K562 (cell line): ENCODE measurements at regions not wholly inside any gene's neighbourhood (a gene's known extent, or its start where the extent isn't known, plus 50 kb on each side); places are given as distances from the start of the nearest gene placed in this dataset.

ENCODE experiments used
- ATAC-seq: fragments of 200-7000 bp; cut with Tn5 transposase; 3 replicates; pipeline ENCODE4 v1.9.1; 2020; ENCODE audit warnings: moderate library complexity
- BruUV-seq: library from RNA; stranded (reverse); fragments of 400-500 nt; replicated peaks from 2 replicates; lab custom pipeline; 2021; lab: Mats Ljungman, UMichigan
- CTCF ChIA-PET: fragments of 300-600 bp; formaldehyde crosslinking; extraction: SDS; loops from one replicate; lab custom pipeline; 2021; ENCODE audit warnings: low intra/inter-chr PET ratio; lab: Yijun Ruan, JAX
- POLR2A ChIA-PET: fragments of 300-600, 350-650 bp; sonication (Branson Sonifier 250); formaldehyde crosslinking; extraction: SDS; loops from one replicate; lab custom pipeline; 2021; ENCODE audit warnings: antibody characterized with exemption, inconsistent platforms; lab: Yijun Ruan, JAX
- DNase-seq, 4 experiments: peaks; one replicate each; pipeline versions ENCODE4 v3.0.0 to v3.0.0-alpha.2; 2011 to 2018; ENCODE audit warnings: low spot score in 3 of 4, mixed read lengths in 3 of 4; ENCODE audit errors: extremely low read depth in 1 of 4
- FAIRE-seq: peaks from 2 replicates; lab custom pipeline; 2011; peaks lifted over from hg19 to GRCh38; lab: Jason Lieb, UNC
- H2AFZ ChIP-seq: 2 replicates; pipeline ENCODE4 v1.6.0; 2011; ENCODE audit warnings: low read depth, low read length, control low read depth, inconsistent platforms
- H3K27ac ChIP-seq: fragments of 200-600 bp; 3 replicates; pipeline ENCODE4 v1.8.0; 2011; ENCODE audit warnings: low read depth, mild to moderate bottlenecking, control low read depth, inconsistent platforms, low read length, moderate library complexity, mixed read lengths; ENCODE audit errors: extremely low read depth
- H3K27me3 ChIP-seq, 2 experiments: fragments of 300-600 bp in 1 of 2; 2 replicates in 1 of 2; 3 replicates in 1 of 2; pipeline versions ENCODE4 v1.6.0 to v1.8.0; 2011; ENCODE audit warnings: inconsistent platforms in 2 of 2, low read length in 2 of 2, mild to moderate bottlenecking in 1 of 2, mixed read lengths in 1 of 2, moderate library complexity in 1 of 2; ENCODE audit not compliant: control insufficient read depth in 2 of 2, insufficient read depth in 2 of 2
- H3K36me3 ChIP-seq: fragments of 300-600 bp; 3 replicates; pipeline ENCODE4 v1.8.0; 2011; ENCODE audit warnings: mild to moderate bottlenecking, low read length, inconsistent platforms; ENCODE audit not compliant: control insufficient read depth, insufficient read depth
- H3K4me1 ChIP-seq, 2 experiments: fragments of 200-600 bp in 1 of 2; replicated peaks in 1 of 2; 2 replicates in 1 of 2; 3 replicates in 1 of 2; pipeline versions ENCODE4 v1.5.1 to v1.8.0; 2011; ENCODE audit warnings: inconsistent platforms in 2 of 2, low read length in 2 of 2, mild to moderate bottlenecking in 1 of 2, mixed read lengths in 1 of 2, moderate library complexity in 1 of 2; ENCODE audit not compliant: control insufficient read depth in 2 of 2, insufficient read depth in 2 of 2
- H3K4me2 ChIP-seq: 2 replicates; pipeline ENCODE4 v1.6.1; 2011; ENCODE audit warnings: low read length, control low read depth, inconsistent platforms, mixed read lengths; ENCODE audit not compliant: insufficient read depth
- H3K4me3 ChIP-seq: fragments of 200-600 bp; sonication (generic), shearing (Covaris generic); 2 replicates; pipeline ENCODE4 v1.5.1; 2016; ENCODE audit warnings: control low read depth, inconsistent platforms
- H3K79me2 ChIP-seq: fragments of 200-600 bp; 3 replicates; pipeline ENCODE4 v1.8.0; 2011; ENCODE audit warnings: low read length, inconsistent platforms; ENCODE audit not compliant: control insufficient read depth, insufficient read depth
- H3K9ac ChIP-seq, 2 experiments: 2 replicates each; pipeline versions ENCODE4 v1.6.0 to v1.6.1; 2011; ENCODE audit warnings: low read depth in 2 of 2, low read length in 2 of 2, control low read depth in 1 of 2, inconsistent platforms in 1 of 2, mild to moderate bottlenecking in 1 of 2, mixed read lengths in 1 of 2; ENCODE audit not compliant: insufficient read depth in 1 of 2
- H3K9me1 ChIP-seq: one replicate; pipeline ENCODE4 v1.6.0; 2011; ENCODE audit warnings: inconsistent platforms, mild to moderate bottlenecking, low read length, moderate library complexity; ENCODE audit not compliant: control insufficient read depth, insufficient read depth
- H3K9me3 ChIP-seq: replicated peaks from 2 replicates; pipeline ENCODE4 v1.5.1; 2011; ENCODE audit warnings: low read depth, low read length, inconsistent platforms; ENCODE audit not compliant: control insufficient read depth, insufficient read depth
- H4K20me1 ChIP-seq: replicated peaks from 2 replicates; pipeline ENCODE4 v1.6.1; 2011; ENCODE audit warnings: low read length, inconsistent platforms, mixed read lengths; ENCODE audit not compliant: control insufficient read depth, insufficient read depth
- DACH1 ChIP-seq: fragments of 450-650 bp; IDR thresholded peaks from 2 replicates; pipeline ENCODE4 v1.6.1; 2018; ENCODE audit not compliant: partially characterized antibody
- GATAD2B ChIP-seq: fragments of 450-650 bp; IDR thresholded peaks from 2 replicates; pipeline ENCODE4 v1.6.1; 2017; ENCODE audit warnings: mild to moderate bottlenecking, borderline replicate concordance
- RBM15 ChIP-seq: fragments of 200-400 bp; formaldehyde crosslinking; IDR thresholded peaks from 2 replicates; pipeline ENCODE4 v1.6.1; 2018; ENCODE audit warnings: mild to moderate bottlenecking, low read length, moderate library complexity; ENCODE audit not compliant: insufficient read depth
- RBM22 ChIP-seq: fragments of 200-400 bp; formaldehyde crosslinking; IDR thresholded peaks from 2 replicates; pipeline ENCODE4 v1.6.1; 2018; ENCODE audit warnings: low read length, low read depth; ENCODE audit not compliant: poor library complexity, severe bottlenecking
- ZKSCAN1 ChIP-seq: fragments of 150-350 bp; IDR thresholded peaks from 2 replicates; pipeline ENCODE4 v1.6.1; 2016; ENCODE audit warnings: low read depth, low read length
- ZNF212 ChIP-seq: fragments of 450-650 bp; formaldehyde crosslinking; IDR thresholded peaks from 2 replicates; pipeline ENCODE4 v1.4.0; 2020; ENCODE audit warnings: mild to moderate bottlenecking
- ZNF584 ChIP-seq: fragments of 200-800 bp; sonication (Bioruptor generic); IDR thresholded peaks from 2 replicates; pipeline ENCODE4 v1.6.1; 2016; ENCODE audit warnings: low read depth, mild to moderate bottlenecking, missing genetic modification characterization, missing compliant biosample characterization
- WGBS: fragments of 100-300 bp; shearing (Covaris generic); methylation state at CpG from one replicate; pipeline ENCODE4 v1.1.6; 2016; ENCODE audit warnings: low coverage, mixed read lengths; ENCODE audit not compliant: insufficient coverage; ENCODE audit errors: missing lambda C conversion rate; 5-methylcytosine and 5-hydroxymethylcytosine counted together
- in situ Hi-C: fragments of 300-500 bp; cut with MboI; formaldehyde crosslinking; loops from 4 replicates; pipeline ENCODE4 v1.15.0; 2018; ENCODE audit warnings: inconsistent platforms, mixed read lengths
- intact Hi-C: fragments of 100-400 bp; cut with micrococcal nuclease; formaldehyde crosslinking; loops from 2 replicates; pipeline ENCODE4 v1.14.2; 2022
- TF ChIP-seq, protein P1 (sequence below): fragments of 150-350 bp; IDR thresholded peaks from 2 replicates; pipeline ENCODE4 v1.6.1; 2014; ENCODE audit warnings: low read depth, mild to moderate bottlenecking, low read length, borderline replicate concordance
- TF ChIP-seq, protein P2 (sequence below): fragments of 450-650 bp; formaldehyde crosslinking; IDR thresholded peaks from 2 replicates; pipeline ENCODE4 v1.4.0; 2020; ENCODE audit warnings: mild to moderate bottlenecking, mixed read lengths
- TF ChIP-seq, protein P3 (sequence below), 2 experiments: fragments of 450-650 bp in 1 of 2; sonication (generic) in 1 of 2; formaldehyde crosslinking in 1 of 2; IDR thresholded peaks in 1 of 2; conservative IDR thresholded peaks in 1 of 2; 2 replicates each; pipeline versions ENCODE4 v1.6.1 to v1.8.1; 2016 to 2023; ENCODE audit warnings: mild to moderate bottlenecking in 2 of 2, moderate library complexity in 2 of 2, inconsistent platforms in 1 of 2, missing genetic modification reagents in 1 of 2
- TF ChIP-seq, protein P4 (sequence below), 2 experiments: IDR thresholded peaks in 1 of 2; conservative IDR thresholded peaks in 1 of 2; 2 replicates each; pipeline ENCODE4 v1.6.1; 2016; ENCODE audit warnings: low read depth in 2 of 2, mild to moderate bottlenecking in 1 of 2, missing compliant biosample characterization in 1 of 2, missing genetic modification characterization in 1 of 2, moderate library complexity in 1 of 2

DNA sequence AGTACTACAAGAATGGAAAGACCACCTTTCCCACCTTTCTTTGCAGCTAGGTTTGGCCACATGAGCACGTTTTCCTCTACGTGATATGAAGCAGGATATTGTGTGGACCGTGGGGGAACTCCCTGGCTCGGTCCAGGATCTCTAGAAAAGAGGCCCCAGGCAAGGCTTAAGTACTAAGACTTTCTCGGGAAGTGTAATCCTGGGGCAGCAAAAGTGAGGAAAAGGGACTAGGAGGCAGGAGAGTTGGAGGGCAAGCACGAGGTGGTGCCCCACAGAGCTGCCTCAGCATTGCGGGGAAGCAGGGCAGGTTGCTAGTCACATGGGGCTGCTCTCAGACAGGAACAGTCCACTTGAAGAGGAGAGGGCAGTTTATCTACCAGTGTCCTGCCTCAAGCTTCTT is 235.1 kb downstream of the GADD45G start (continued):
- TF ChIP-seq, protein P1, sequence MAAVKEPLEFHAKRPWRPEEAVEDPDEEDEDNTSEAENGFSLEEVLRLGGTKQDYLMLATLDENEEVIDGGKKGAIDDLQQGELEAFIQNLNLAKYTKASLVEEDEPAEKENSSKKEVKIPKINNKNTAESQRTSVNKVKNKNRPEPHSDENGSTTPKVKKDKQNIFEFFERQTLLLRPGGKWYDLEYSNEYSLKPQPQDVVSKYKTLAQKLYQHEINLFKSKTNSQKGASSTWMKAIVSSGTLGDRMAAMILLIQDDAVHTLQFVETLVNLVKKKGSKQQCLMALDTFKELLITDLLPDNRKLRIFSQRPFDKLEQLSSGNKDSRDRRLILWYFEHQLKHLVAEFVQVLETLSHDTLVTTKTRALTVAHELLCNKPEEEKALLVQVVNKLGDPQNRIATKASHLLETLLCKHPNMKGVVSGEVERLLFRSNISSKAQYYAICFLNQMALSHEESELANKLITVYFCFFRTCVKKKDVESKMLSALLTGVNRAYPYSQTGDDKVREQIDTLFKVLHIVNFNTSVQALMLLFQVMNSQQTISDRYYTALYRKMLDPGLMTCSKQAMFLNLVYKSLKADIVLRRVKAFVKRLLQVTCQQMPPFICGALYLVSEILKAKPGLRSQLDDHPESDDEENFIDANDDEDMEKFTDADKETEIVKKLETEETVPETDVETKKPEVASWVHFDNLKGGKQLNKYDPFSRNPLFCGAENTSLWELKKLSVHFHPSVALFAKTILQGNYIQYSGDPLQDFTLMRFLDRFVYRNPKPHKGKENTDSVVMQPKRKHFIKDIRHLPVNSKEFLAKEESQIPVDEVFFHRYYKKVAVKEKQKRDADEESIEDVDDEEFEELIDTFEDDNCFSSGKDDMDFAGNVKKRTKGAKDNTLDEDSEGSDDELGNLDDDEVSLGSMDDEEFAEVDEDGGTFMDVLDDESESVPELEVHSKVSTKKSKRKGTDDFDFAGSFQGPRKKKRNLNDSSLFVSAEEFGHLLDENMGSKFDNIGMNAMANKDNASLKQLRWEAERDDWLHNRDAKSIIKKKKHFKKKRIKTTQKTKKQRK: no peak
- no peak for TF ChIP-seq ZNF212 (CRISPR knock-in tag)
- TF ChIP-seq, protein P2, sequence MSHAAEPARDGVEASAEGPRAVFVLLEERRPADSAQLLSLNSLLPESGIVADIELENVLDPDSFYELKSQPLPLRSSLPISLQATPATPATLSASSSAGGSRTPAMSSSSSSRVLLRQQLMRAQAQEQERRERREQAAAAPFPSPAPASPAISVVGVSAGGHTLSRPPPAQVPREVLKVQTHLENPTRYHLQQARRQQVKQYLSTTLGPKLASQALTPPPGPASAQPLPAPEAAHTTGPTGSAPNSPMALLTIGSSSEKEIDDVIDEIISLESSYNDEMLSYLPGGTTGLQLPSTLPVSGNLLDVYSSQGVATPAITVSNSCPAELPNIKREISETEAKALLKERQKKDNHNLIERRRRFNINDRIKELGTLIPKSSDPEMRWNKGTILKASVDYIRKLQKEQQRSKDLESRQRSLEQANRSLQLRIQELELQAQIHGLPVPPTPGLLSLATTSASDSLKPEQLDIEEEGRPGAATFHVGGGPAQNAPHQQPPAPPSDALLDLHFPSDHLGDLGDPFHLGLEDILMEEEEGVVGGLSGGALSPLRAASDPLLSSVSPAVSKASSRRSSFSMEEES (CRISPR knock-in tag): no peak
- TF ChIP-seq, all 486 proteins: peak for 0

DNA sequence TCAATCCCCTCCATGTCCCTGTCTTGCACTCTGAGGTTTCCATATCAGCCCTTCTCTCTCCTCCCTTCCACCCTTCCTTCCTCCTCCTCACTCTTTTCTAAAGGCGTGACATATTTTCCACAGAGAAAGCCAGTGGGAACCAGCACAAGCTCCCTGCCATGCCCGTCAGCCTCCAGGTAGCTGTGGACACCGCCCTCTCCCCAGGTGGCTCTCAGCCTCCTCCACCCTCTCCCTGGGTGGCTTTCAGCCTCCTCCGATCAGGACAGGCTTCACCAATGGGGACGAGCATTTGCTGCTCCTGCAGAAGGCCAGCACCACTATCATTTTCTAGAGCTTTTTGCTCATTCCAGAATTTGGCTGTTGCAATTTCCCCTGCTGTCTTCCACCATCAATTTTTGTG is 236.6 kb downstream of the GADD45G start:
- in situ Hi-C loops (no loop called here), intact Hi-C loops (no loop called here)
- TF ChIP-seq RBM22 (no peak), ZNF584 (no peak), ZKSCAN1 (no peak), RBM15 (no peak), DACH1 (no peak), GATAD2B (no peak)
- TF ChIP-seq, protein P3, sequence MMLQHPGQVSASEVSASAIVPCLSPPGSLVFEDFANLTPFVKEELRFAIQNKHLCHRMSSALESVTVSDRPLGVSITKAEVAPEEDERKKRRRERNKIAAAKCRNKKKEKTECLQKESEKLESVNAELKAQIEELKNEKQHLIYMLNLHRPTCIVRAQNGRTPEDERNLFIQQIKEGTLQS (IDR thresholded peaks at IDR 0.05): no peak
- TF ChIP-seq, protein P3 (CRISPR knock-in tag; conservative IDR thresholded peaks at IDR 0.05): no peak
- TF ChIP-seq, protein P4, sequence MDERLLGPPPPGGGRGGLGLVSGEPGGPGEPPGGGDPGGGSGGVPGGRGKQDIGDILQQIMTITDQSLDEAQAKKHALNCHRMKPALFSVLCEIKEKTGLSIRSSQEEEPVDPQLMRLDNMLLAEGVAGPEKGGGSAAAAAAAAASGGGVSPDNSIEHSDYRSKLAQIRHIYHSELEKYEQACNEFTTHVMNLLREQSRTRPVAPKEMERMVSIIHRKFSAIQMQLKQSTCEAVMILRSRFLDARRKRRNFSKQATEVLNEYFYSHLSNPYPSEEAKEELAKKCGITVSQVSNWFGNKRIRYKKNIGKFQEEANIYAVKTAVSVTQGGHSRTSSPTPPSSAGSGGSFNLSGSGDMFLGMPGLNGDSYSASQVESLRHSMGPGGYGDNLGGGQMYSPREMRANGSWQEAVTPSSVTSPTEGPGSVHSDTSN (CRISPR knock-in tag; IDR thresholded peaks at IDR 0.05; ENCODE audit: low read depth): no peak
- TF ChIP-seq, protein P4 (tag; conservative IDR thresholded peaks at IDR 0.05; ENCODE audit: low read depth): no peak

More for the DNA sequence above, 236.6 kb downstream of the GADD45G start:
- no peaks in the 10 kb centered on the region for H3K36me3 ChIP-seq
- WGBS: 0% methylated on average over 3 of the region's 5 CpGs
- no peak for ATAC-seq
- no peak overlapping the region for H3K4me3 ChIP-seq
- H3K27ac ChIP-seq: no peak overlapping the region
- no TSS peak for BruUV-seq
- H3K4me2 ChIP-seq: no peak overlapping the region
- no peak for DNase-seq
- H3K9me1 ChIP-seq: no peaks in the 10 kb centered on the region
- FAIRE-seq: no peak
- no peak overlapping the region for H3K9ac ChIP-seq
- peaks cover 0 to 23% of the 10 kb centered on the region in 2 experiments; a peak in 2 of 5 replicates for H3K27me3 ChIP-seq
- H4K20me1 ChIP-seq: no peaks in the 10 kb centered on the region
- no peaks in the 10 kb centered on the region for H3K9me3 ChIP-seq
- CTCF ChIA-PET: no interaction called here
- H3K4me1 ChIP-seq: no peaks in the 10 kb centered on the region
- H2AFZ ChIP-seq: no peak overlapping the region
- POLR2A ChIA-PET: no interaction called here
- H3K79me2 ChIP-seq: no peaks in the 10 kb centered on the region
